Fibroblast of lung (primary cell): ENCODE measurements at regions not wholly inside any gene's neighbourhood (a gene's known extent, or its start where the extent isn't known, plus 50 kb on each side); places are given as distances from the start of the nearest gene placed in this dataset.

Source experiments
- CTCF ChIP-seq, 2 donors: IDR thresholded peaks in 1 of 2; conservative IDR thresholded peaks in 1 of 2; 1 replicate in 1 of 2; 2 replicates in 1 of 2; pipeline ENCODE4 v1.5.1; 2011 to 2012; ENCODE audit warnings: low read length in 2 of 2, control low read depth in 1 of 2, inconsistent platforms in 1 of 2, low read depth in 1 of 2, mild to moderate bottlenecking in 1 of 2
- EZH2 ChIP-seq: IDR thresholded peaks from 2 replicates; pipeline ENCODE4 v1.5.1; 2012; ENCODE audit warnings: low read length, control low read depth, mild to moderate bottlenecking; ENCODE audit errors: missing control alignments

DNA sequence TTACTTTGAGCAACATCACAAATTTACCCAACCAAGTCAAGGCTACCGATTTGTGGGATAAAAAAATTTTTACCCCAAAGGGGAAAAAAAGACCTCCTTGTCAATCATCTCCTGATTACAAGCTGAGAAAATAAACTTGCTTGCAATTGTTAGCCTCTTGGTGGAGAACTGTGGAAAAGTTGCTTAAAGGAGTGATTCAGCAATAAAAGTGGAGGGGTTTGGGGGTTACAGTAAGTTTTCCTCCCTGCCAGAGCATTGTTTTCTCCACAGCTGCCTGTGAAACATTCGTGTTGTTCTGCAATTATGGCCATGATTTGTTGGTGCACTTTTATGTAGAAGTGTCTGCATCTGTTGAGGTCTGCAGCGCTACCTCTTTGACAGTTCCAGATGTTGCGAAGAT lies 82.6 kb downstream of the EN1 start:
- TF ChIP-seq CTCF (conservative IDR thresholded peaks at IDR 0.05 in 1 of 2, IDR thresholded peaks at IDR 0.05 in 1 of 2; ENCODE audit: low read depth in 1 of 2, low read length in 2 of 2): no peak
- TF ChIP-seq EZH2: no peak
